ENCODE measurements at regions not wholly inside any gene's neighbourhood (a gene's known extent, or its start where the extent isn't known, plus 50 kb on each side); places are given as distances from the start of the nearest gene placed in this dataset.

- H3K4me1 Mint-ChIP-seq (ENCODE audit: low read depth), result peaks cover 7% of the 10 kb centered on the region
- no peak for TF ChIP-seq CTCF (IDR thresholded peaks at IDR 0.05; ENCODE audit: unreplicated experiment)
- H3K27ac Mint-ChIP-seq, result no peak overlapping the region
- no peaks in the 10 kb centered on the region for H3K36me3 Mint-ChIP-seq (ENCODE audit: insufficient read depth)
- no peak for DNase-seq (ENCODE audit: low spot score, unreplicated experiment)
- H3K27me3 Mint-ChIP-seq, result peaks cover 35% of the 10 kb centered on the region
- H3K4me3 Mint-ChIP-seq (ENCODE audit: low read depth), result no peak overlapping the region
- H3K9me3 Mint-ChIP-seq (ENCODE audit: low read depth), result no peaks in the 10 kb centered on the region
These were observed 100.6 kb downstream of the DACT2 start for GRCh38 chr6:168218785-168219566.

- TF ChIP-seq CTCF (IDR thresholded peaks at IDR 0.05; ENCODE audit: unreplicated experiment), result no peak
- Mint-ChIP-seq H3K36me3 (ENCODE audit: insufficient read depth) (no peaks in the 10 kb centered on the region), H3K9me3 (ENCODE audit: low read depth) (no peaks in the 10 kb centered on the region), H3K27ac (no peak overlapping the region), H3K27me3 (peaks cover 29% of the 10 kb centered on the region), H3K4me3 (ENCODE audit: low read depth) (no peak overlapping the region), H3K4me1 (ENCODE audit: low read depth) (peaks cover 7% of the 10 kb centered on the region)
- no peak for DNase-seq (ENCODE audit: low spot score, unreplicated experiment)
These were observed 101.6 kb downstream of the DACT2 start for GRCh38 chr6:168217880-168218537.

GRCh38 chr6:168217216-168217879, 102.2 kb downstream of the DACT2 start:
- no peak for DNase-seq (ENCODE audit: low spot score, unreplicated experiment)
- peaks cover 26% of the 10 kb centered on the region for H3K27me3 Mint-ChIP-seq
- no peak for TF ChIP-seq CTCF (IDR thresholded peaks at IDR 0.05; ENCODE audit: unreplicated experiment)
- H3K36me3 Mint-ChIP-seq (ENCODE audit: insufficient read depth), result no peaks in the 10 kb centered on the region
- no peak overlapping the region for H3K4me3 Mint-ChIP-seq (ENCODE audit: low read depth)
- no peak overlapping the region for H3K27ac Mint-ChIP-seq
- H3K4me1 Mint-ChIP-seq (ENCODE audit: low read depth), result peaks cover 7% of the 10 kb centered on the region
- no peaks in the 10 kb centered on the region for H3K9me3 Mint-ChIP-seq (ENCODE audit: low read depth)

DNA sequence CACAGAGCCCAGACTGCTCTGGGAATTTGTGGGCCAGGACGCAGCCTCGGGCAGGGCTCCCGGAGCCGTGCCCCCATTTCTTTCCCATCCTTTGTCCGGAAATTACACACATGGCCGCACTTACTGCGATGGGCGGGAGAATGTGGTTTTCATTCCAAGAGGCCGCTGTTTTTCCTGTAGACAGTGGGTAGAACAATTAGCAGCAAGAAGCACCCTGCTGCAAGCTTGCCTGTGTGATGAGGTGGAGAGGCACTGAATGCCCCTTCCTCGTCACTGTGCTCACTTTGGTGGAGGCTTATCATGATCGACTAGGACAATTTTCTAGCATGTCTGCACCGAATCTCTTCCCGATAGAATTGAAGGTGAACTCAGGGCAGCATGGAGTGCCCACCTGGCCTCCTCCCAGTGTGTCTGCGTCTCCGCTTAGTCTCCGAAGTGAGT, 102.8 kb downstream of the DACT2 start:
- Mint-ChIP-seq H3K36me3 (ENCODE audit: insufficient read depth) (no peaks in the 10 kb centered on the region), H3K27me3 (peaks cover 26% of the 10 kb centered on the region), H3K9me3 (ENCODE audit: low read depth) (no peaks in the 10 kb centered on the region), H3K4me3 (ENCODE audit: low read depth) (no peak overlapping the region), H3K27ac (no peak overlapping the region), H3K4me1 (ENCODE audit: low read depth) (peaks cover 7% of the 10 kb centered on the region)
- no peak for TF ChIP-seq CTCF (IDR thresholded peaks at IDR 0.05; ENCODE audit: unreplicated experiment)
- DNase-seq (ENCODE audit: low spot score, unreplicated experiment), result no peak

GRCh38 chr6:168216117-168216516, 103.5 kb downstream of the DACT2 start:
- no peak for TF ChIP-seq CTCF (IDR thresholded peaks at IDR 0.05; ENCODE audit: unreplicated experiment)
- Mint-ChIP-seq H3K27ac (no peak overlapping the region), H3K9me3 (ENCODE audit: low read depth) (no peaks in the 10 kb centered on the region), H3K36me3 (ENCODE audit: insufficient read depth) (no peaks in the 10 kb centered on the region), H3K4me1 (ENCODE audit: low read depth) (peaks cover 7% of the 10 kb centered on the region), H3K4me3 (ENCODE audit: low read depth) (no peak overlapping the region), H3K27me3 (peaks cover 26% of the 10 kb centered on the region)
- DNase-seq (ENCODE audit: low spot score, unreplicated experiment), result no peak
